Stimulated activated CD8-positive, alpha-beta memory T cell treated with anti-CD3 and anti-CD28 coated beads, Interleukin-7, amount 100 ng/mL, for 1 hour (primary cell): ENCODE measurements at regions not wholly inside any gene's neighbourhood (a gene's known extent, or its start where the extent isn't known, plus 50 kb on each side); places are given as distances from the start of the nearest gene placed in this dataset.

Experiments used
- DNase-seq, 2 donors: peaks; one replicate each; pipeline ENCODE4 v3.0.0-alpha.2; 2020; ENCODE audit warnings: low read depth in 2 of 2

DNA sequence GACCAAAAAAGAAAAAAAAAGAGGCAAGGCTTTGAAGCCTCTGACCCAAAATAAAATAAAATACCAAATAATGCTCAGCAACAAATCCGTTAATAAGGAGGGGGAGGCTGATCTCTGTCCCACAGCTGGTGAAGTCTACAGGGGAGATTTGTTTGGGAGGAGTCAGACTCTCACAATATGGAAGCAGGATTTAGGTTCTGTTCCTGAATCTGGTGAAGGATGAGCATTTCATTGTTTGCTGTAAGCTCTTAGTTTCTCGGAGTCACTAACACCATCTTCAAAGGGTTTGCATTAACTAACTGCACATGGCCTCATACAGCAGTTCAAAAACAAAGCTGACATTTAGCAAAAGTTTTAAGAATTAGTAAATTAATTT is 339.4 kb upstream of the TNP1 start:
- DNase-seq, result no peak

DNA sequence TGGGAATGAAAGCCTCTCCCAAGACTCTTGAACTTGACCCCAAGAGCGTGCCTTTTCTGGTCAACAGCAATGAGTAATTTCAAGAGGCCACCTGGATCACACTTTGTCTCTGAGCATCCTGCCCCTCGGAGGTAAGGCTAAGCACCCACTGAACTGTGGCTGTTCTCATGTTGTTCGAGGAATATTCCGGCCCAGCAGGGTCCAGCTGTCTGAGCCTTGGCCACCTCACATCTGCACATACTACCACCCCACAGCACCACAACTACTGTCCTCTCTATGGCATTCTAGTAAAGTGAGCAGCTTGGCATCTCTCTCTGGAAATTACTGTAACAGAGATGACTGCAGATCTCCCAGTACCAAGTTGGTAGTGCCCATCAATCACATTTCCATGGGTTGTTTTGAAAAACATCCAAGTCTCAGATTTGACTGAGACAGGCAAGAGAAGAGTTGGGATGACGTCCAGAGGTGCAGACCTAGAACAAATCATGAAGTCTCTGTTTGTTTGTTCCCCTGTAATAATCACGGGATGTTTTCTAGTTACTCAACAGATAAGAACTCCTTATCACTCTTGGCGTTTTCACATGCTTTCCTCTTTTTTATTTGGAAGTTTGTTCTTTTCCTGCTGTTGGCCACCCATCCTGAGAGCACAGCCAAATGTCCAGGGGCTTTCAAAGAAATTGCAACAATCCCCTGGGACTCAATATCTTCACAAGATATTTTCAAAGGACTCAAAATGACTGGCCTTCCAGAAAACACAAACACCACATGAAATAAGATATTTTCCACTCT is 336.0 kb upstream of the TNP1 start:
- no peak for DNase-seq

DNA sequence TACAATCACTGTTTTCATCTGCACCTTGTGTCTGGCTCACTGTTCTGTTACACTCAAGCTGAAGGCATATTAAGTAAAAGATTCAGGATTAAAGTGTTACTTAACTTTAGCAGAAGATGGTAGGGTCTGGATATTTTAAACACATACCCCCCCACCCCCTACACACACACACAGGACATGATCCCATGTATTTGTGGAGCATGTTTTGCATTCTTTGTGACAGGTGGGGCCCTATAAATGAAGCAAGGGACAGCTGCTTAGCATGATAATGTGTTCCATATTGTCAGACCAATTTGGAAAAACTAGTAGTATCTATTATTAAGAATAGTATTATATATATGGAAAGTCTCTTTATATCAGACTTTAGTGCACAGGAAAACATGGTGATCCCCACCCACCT is 335.2 kb upstream of the TNP1 start:
- no peak for DNase-seq

DNA sequence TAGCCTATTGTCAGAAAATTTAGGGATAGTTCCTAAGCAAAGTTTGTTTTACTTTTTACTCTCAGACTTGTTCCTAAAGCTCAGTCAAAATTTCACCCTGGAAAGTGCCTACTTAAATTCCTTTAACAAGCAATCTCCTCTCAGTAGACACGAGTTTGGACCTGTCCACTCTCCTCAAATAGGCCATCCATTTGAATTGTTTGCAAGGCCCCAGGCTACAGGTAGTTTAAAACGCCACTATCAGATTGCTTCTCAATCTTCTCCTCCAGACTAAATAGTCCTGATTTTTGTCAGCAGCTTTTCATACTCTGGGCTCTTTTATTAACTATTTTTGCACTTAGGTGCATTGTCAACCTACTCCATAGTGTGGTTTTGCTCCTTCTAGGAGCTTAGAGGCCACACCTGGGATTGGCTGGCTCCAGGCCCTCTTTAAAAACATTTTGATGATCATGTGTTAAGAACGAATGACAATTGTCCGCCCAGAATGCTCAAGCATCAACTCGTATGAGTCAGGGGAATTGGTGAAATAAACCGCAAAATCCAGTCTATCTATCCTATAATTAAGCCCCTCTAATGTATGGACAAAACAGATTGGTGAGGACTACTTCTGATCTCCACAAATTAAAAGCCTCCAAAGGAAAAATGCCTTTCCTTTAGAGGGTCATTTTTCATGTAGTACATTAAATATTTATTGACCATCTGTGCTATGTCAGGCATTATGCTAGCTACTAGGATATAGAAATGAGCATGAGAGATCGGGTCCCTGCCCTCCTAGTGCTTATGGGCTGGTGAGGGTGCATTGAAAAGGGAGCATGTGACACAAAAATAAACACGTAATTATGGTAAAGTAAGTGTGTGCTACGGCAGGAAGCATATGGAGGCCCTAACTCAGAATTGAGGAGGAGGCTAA is 333.8 kb upstream of the TNP1 start:
- no peak for DNase-seq

DNA sequence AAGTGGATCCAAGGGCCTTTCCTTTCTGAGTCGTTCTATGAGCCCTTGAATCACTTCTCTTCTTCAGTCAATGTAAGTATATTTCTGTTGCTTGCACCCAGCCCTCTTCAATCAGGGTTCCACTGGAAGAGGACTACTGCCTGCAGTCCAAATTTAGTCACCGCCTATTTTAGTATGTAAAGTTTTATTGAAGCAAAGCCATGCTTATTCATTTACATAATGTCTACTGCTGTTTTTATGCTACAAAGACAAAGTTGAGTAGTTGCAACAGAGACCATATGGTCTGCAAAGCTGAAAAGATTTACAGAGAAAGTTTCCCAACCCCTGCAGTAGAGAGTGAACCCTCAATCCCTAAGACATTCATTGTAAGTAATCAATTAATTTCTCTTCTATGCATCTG is 332.5 kb upstream of the TNP1 start:
- no peak for DNase-seq

DNA sequence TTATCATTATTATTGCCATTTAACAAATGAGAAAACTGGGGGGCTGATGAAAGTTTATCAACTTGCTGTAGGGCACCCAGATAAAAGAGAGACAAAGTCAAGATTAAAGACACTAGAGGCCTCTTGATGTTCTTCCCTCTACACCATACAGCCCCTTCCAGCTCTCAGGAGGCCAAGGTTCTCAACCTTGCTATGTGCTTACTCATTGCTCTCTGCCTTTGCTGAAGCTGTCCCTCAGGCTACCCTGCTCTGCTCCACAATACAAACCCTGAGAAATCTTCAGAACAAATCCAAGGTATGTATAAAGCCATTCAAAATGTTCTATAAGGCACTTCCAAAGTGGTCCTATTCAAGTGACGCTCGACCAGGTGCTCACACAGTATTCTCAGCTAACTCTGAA is 329.9 kb upstream of the TNP1 start:
- DNase-seq, result no peak

DNA sequence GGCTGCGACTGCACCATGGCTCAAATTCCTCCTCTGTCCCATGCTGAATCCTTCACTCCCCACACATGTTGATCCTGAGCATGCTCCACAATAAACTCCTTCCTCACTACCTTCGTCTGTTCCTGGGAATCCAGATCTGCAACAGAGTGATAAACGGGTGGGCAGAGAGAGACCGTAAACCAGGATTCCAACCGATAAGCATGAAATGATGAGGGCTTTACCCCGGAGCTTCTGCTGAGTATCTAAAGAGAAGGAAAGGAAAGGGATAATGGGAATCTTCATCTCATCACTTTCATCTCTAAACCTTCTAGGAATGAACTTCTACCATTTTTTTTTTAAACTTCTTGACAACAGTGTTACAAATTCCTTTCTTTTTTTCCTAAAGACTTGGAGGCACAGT is 329.3 kb upstream of the TNP1 start:
- DNase-seq, result no peak

DNA sequence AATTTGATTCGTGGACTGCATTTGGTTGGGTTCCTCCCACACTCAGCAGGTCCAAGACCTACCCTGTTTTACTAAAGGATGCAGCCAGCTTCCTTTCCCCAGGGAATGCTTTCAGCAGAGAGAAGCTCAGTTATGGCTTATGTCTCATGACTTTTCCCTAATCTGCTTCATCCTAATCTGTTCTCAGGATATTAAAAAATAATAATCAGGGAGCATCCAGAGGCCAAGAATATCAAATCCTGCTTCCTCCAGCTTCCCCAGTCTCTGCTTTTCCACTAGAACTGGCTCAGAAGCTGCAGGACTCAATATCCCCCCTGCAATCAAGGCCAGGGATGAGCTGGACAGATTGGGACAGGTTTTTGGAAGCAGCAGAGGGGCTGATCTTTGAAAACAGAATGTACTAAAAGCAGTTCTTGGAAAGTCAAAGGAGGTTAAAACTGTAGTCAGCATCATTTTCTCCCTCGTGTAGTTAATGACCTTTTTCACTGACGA is 326.9 kb upstream of the TNP1 start:
- no peak for DNase-seq

DNA sequence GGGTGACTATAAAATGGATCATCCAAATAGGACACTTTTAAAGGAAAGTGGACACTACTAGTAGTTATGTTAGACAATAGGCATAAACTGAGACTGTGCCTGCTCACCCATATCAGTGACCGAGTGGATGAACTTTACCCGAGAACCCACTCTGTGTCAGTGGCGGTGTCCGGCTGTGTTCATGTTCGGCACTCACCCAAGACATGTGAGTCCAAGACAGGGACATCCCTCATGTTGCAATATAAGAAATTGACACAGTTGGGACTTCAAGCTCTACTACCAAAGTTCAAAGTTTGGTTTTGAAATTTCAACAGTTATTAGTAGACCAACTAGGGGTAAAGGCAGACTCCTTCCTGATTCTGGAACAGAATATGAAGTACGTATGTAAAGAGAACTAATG is 326.3 kb upstream of the TNP1 start:
- no peak for DNase-seq

DNA sequence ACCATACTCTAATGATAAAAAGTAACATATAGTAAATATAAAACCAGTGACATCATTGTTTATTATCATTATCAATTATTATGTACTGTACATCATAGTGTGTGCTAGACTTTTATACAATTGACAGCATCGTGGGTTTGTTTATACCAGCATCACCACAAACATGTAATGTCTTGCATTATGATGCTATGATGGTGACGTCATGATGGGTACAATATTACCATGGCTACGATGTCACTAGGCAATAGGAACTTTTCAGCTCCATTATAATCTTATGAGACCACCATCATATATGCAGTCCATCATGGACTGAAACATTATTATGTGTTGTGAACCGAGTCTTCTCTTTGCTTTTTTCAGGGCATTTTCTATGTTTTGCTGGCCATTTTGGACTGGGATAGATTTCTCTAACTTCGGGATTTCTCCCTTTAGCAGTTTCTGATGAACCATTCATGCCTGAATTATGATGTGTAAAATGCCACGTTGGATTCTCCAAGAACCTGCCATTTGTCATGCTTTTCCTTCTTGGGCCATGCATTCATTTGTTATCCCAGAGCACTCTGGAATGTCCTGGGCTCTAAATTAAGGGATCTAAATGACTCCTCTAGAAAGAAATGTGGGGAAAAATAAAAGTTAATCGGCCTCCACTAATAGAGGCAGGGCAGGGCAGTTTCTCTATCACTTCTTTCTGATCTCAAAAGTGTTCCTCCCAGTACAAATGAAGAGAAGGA is 325.6 kb upstream of the TNP1 start:
- no peak for DNase-seq

DNA sequence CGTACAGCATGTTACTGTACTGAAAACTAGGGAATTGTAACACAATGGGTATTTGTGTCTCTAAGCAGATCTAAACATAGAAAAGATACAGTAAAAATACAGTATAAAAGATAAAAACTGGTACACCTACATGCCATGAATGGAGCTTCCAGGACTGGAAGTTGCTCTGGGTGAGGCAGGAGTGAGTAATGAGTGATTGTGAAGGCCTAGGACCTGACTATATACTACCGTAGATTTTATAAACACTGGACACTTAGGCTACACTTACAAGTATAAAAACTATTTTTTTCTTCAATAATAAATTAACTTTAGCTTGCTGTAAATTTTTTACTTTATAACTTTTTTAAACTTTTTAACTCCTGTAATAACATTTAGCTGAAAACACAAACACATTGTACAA is 324.4 kb upstream of the TNP1 start:
- no peak for DNase-seq

DNA sequence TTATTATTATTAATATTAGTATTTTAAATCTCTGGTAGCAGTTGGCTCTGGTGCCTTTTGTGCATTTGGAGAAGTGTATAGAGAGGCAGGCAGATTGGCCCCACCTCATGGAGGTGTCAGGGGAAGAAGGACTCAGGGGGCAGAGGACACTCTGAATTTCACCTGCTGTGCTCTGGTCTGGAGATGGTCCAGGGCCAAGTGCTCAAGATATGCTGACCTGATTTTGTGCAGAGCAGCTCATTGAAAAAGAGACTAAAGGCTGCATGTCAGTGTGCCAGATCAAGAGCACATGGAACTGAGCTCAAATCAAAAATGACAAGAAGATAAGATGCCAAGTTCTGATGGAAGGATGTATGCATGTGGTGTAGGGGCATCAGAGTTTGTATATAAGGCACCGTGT is 323.6 kb upstream of the TNP1 start:
- DNase-seq, result no peak

DNA sequence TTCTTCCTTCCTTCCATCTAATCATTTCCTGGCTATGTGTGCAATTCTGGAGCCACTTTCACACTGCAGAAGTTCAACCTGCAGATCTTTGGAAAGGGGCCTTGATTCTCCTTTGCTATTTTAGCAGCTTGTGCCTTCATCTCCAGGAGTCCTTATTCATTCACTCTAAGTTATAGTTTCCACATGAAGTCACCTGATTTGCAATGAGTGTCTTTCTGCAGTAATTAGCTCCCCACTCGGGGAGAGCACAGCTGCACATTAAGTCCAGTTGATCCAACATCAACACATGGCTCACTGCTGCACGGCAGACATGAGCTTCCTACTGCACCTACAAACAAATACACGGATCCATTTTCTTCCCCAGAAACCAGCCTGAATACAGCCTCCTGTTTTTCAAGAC is 323.1 kb upstream of the TNP1 start:
- DNase-seq, result no peak

DNA sequence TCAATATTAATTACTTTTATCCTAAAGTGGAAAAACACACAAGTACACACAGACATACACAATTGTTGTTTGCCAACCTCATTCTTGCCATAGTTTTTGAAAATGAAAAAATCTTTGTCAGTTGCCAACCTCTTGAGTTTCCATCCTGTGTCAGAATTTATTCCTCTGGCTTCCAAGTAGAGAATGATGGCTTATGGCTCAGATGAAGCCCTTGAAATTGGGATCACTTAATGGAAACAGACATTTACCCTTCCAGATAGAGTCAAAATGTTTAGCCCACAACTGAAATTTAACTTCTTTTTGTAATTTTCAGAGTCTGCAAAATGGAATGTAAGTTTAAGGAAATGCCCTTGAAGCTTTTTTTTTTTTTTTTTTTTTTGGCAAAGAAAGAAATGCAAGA is 321.6 kb upstream of the TNP1 start:
- no peak for DNase-seq

DNA sequence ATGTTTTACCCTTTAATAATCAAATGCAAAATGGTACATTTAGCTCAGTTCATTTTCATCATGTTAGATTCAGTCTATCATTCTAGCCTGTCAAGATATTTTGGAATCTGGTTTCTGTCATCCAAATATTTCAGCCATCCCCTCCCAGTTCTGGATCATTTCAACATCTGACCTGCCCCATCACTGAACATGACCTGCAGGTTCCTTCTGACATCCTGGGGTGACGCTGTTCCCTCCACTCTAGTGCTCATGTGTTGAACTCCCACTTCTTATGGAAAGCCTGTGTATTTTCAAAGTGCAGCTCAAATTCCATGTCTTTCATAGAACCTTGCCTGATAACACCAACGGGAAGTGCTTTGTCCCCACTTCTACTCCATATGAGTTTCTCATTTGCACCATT is 320.0 kb upstream of the TNP1 start:
- DNase-seq, result no peak

DNA sequence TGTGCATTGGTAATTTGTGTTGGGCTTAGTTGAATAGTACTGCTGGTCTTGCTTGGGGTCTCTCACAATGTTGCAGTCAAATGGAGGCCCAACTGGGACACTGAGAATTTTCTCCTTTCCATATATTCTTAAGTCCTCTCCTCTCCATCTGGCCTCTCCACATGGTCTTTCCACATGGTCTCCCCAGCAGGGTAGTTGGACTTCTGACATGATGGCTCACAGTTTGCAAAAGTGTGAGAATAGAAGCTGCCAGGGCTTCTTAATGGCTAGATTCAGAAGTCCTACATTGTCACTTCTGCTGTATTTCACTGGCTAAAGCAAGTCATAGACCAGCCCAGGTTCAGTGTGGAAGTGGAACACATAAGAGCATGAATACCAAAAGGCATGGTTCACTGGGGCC is 318.5 kb upstream of the TNP1 start:
- DNase-seq, result no peak

DNA sequence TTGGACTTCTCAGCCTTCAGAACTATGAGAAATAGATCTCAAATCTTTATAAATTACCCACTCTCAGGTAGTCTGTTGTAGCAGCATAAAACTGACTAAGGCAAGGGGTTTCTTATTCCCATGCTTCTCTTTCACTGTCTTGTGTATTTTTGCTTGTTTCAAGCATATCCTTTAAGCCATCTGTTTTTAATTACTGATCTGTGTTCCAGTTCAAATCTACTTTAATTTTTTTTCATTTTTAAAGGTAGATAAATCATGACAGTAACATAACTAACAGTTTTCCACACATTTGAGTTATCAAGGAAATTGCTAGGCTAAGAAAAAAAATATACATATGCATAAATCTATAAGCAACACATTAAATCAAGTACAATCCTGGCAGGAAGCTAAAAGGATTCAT is 317.9 kb upstream of the TNP1 start:
- no peak for DNase-seq

DNA sequence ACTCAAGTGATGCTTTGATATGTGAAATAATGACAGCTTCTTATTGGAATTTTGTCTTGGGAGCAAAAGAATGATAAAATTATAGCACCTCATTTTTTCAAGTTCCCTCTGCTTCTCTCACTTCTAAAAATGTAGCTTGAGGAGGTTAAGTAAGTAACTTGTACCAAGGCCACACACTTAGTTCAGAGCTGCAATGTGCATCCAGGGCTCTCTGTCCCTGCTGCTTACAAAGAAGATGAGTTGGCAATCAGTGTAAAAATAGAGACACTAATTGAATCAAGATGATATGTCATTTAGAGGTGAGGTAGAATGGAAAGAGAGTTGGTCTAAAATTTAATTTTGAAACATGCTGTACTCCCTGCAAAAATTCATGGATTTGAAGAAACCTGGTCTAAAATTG is 312.0 kb upstream of the TNP1 start:
- DNase-seq, result no peak

DNA sequence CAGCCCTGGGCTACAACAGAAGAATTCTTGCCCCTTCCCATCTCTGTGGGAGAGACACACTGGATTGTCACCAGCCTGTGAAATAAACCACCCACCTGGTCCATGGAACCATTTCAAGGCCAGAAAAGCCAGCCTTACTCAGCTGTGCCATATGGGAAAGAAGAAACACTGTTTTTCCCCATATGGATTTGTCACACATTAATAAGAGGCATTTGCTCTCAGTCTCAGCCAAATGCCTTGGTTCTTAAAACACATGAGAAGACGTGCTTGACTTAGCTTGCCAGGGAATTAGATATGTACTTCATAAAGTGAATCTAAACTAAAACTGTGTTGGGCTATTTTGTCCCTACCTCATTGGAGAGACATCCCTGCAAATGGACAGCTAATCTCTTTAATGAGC is 308.6 kb upstream of the TNP1 start:
- DNase-seq, result no peak

DNA sequence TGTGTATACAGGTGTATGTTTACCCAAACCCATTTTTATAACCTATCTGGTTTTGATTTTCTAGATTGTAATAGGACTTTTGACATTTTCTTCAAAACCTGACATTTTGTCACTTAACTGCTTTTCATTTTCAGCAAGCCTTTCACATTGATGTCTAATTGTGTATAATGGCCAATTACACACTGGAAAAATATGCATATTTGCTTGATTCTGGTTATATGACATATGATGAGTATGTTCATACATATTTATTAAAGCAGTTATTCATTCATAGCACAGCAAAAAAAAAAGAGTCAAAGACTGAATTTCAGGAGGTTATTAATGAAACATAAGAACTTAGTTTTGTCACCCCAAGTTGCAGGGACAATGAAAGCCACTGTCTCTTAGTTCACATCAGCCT is 307.7 kb upstream of the TNP1 start:
- DNase-seq, result no peak

DNA sequence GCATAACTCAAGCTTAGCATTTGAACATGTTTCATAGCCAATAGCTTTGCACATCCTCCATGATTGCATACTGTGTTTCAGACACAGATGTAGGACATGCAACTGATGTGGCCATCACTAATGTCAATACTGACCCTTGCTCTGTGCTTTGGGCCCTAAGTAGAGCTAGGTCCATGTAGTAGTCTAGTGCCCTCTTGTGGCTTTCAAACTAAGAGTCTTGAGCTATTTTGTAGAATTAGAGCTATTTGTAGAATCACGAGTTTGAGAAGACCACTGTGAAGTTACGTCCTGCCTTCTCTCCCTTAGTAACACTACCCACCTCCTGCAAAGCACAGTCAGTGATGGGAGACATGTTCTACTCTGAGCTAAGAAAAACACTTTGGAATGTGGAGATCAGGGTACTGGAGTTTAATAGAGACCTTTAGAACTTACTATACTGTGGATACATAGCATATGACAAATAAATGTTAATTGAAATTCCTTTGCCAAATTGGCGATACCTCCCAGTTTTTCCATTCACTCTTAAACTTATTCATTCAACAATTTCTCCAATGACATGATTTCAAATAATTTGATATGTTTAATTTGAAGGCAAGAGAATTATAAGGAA is 306.5 kb upstream of the TNP1 start:
- DNase-seq, result no peak

DNA sequence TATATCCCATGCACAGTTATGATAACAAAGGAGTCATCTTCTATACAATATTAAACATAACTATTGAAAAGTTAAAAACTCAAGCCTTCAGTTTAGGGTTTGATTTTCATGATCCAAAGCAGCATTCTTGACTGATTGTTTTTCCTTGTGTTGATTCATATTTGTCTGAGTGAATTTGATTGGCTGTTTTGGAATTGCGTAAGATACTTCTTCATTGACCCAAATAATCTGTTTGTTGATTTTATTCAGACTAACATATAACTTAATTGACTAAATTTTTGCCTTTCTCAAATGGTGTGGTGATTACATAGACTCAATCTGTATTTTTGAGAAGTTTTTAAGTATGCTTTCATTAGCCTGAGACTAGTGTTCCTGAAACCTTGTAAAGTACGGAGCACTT is 305.7 kb upstream of the TNP1 start:
- no peak for DNase-seq
